ENCODE measurements at regions not wholly inside any gene's neighbourhood (a gene's known extent, or its start where the extent isn't known, plus 50 kb on each side); places are given as distances from the start of the nearest gene placed in this dataset.

GRCh38 chr11:70810133-70810532 is 411.8 kb downstream of the CTTN start:
- DNase-seq = no peak

GRCh38 chr11:70810681-70811080 is 412.4 kb downstream of the CTTN start:
- no peak for DNase-seq

- DNase-seq = no peak
Observed at GRCh38 chr11:70811483-70811882, 413.2 kb downstream of the CTTN start.

GRCh38 chr11:70811915-70812314 is 413.6 kb downstream of the CTTN start:
- DNase-seq = no peak

GRCh38 chr11:70812472-70812871 is 414.1 kb downstream of the CTTN start:
- DNase-seq = no peak

- DNase-seq = no peak
Observed at GRCh38 chr11:70813651-70814050, 415.3 kb downstream of the CTTN start.

- DNase-seq = no peak
Observed at GRCh38 chr11:70815485-70815832, 417.1 kb downstream of the CTTN start.

- DNase-seq = no peak
Observed at GRCh38 chr11:70816156-70816678, 417.9 kb downstream of the CTTN start.

GRCh38 chr11:70818351-70818750 is 420.0 kb downstream of the CTTN start:
- no peak for DNase-seq

GRCh38 chr11:70819022-70819421 is 420.7 kb downstream of the CTTN start:
- DNase-seq = no peak

- no peak for DNase-seq
Observed at GRCh38 chr11:70820311-70820710, 422.0 kb downstream of the CTTN start.

GRCh38 chr11:70820712-70821111 is 422.4 kb downstream of the CTTN start:
- no peak for DNase-seq

- no peak for DNase-seq
Observed at GRCh38 chr11:70823771-70824170, 425.4 kb downstream of the CTTN start.

- DNase-seq = no peak
Observed at GRCh38 chr11:70824605-70825245, 426.4 kb downstream of the CTTN start.

- no peak for DNase-seq
Observed at GRCh38 chr11:70825893-70826540, 426.4 kb downstream of the SHANK2 start.

GRCh38 chr11:70826541-70827335 is 425.6 kb downstream of the SHANK2 start:
- DNase-seq = peak; percentile 78

- DNase-seq = no peak
Observed at GRCh38 chr11:70828593-70829082, 423.7 kb downstream of the SHANK2 start.

GRCh38 chr11:70829134-70829885 is 423.1 kb downstream of the SHANK2 start:
- no peak for DNase-seq

GRCh38 chr11:70829886-70830272 is 422.5 kb downstream of the SHANK2 start:
- DNase-seq = no peak

GRCh38 chr11:70833011-70833410 is 419.4 kb downstream of the SHANK2 start:
- no peak for DNase-seq

- no peak for DNase-seq
Observed at GRCh38 chr11:70833554-70833953, 418.8 kb downstream of the SHANK2 start.

GRCh38 chr11:70834277-70834940 is 418.0 kb downstream of the SHANK2 start:
- DNase-seq = peak; percentile 63
